H9 (cell line): ENCODE measurements at regions not wholly inside any gene's neighbourhood (a gene's known extent, or its start where the extent isn't known, plus 50 kb on each side); places are given as distances from the start of the nearest gene placed in this dataset.

Source experiments
- DNase-seq: peaks from one replicate; pipeline ENCODE4 v3.0.0-alpha.2; 2017
- H2AFZ ChIP-seq: one replicate; pipeline ENCODE4 v1.6.1; 2013; ENCODE audit warnings: mild to moderate bottlenecking, low read length, control low read depth, moderate library complexity
- H2AK5ac ChIP-seq: 2 replicates; pipeline ENCODE4 v1.6.1; 2013; ENCODE audit warnings: low read length, control low read depth, mixed read lengths; ENCODE audit not compliant: insufficient read length
- H2BK120ac ChIP-seq: one replicate; pipeline ENCODE4 v1.6.1; 2013; ENCODE audit warnings: low read depth, mild to moderate bottlenecking, low read length, control low read depth, inconsistent platforms; ENCODE audit not compliant: poor library complexity, severe bottlenecking
- H2BK12ac ChIP-seq: 2 replicates; pipeline ENCODE4 v1.6.1; 2013; ENCODE audit warnings: low read length, control low read depth, mixed read lengths, low read depth; ENCODE audit not compliant: insufficient read length
- H2BK15ac ChIP-seq: 2 replicates; pipeline ENCODE4 v1.6.1; 2013; ENCODE audit warnings: low read depth, low read length, control low read depth
- H2BK20ac ChIP-seq: one replicate; pipeline ENCODE4 v1.6.1; 2013; ENCODE audit warnings: low read depth, mild to moderate bottlenecking, low read length, control low read depth, inconsistent platforms; ENCODE audit not compliant: poor library complexity, severe bottlenecking
- H2BK5ac ChIP-seq: 2 replicates; pipeline ENCODE4 v1.6.1; 2013; ENCODE audit warnings: low read length, control low read depth, mixed read lengths; ENCODE audit not compliant: insufficient read length
- H3K14ac ChIP-seq: 2 replicates; pipeline ENCODE4 v1.6.1; 2013; ENCODE audit warnings: low read length, control low read depth; ENCODE audit not compliant: insufficient read depth
- H3K18ac ChIP-seq: 2 replicates; pipeline ENCODE4 v1.6.1; 2013; ENCODE audit warnings: low read depth, mild to moderate bottlenecking, mixed read lengths, low read length, control low read depth; ENCODE audit not compliant: insufficient read length
- H3K23ac ChIP-seq: 2 replicates; pipeline ENCODE4 v1.6.1; 2013; ENCODE audit warnings: low read length, control low read depth, mixed read lengths, low read depth; ENCODE audit not compliant: insufficient read length
- H3K23me2 ChIP-seq: 2 replicates; pipeline ENCODE4 v1.6.1; 2013; ENCODE audit warnings: low read depth, mild to moderate bottlenecking, mixed read lengths, low read length, control low read depth; ENCODE audit not compliant: insufficient read length, poor library complexity, severe bottlenecking
- H3K27ac ChIP-seq: 2 replicates; pipeline ENCODE4 v1.5.1; 2013; ENCODE audit warnings: low read length, control low read depth, mixed read lengths, low read depth; ENCODE audit not compliant: insufficient read length
- H3K27me3 ChIP-seq: 2 replicates; pipeline ENCODE4 v1.6.1; 2013; ENCODE audit warnings: low read length, control low read depth, inconsistent platforms; ENCODE audit not compliant: insufficient read depth
- H3K4ac ChIP-seq: 2 replicates; pipeline ENCODE4 v1.6.1; 2013; ENCODE audit warnings: low read depth, mild to moderate bottlenecking, control low read depth, inconsistent platforms, low read length, moderate library complexity
- H3K4me1 ChIP-seq: 2 replicates; pipeline ENCODE4 v1.6.1; 2013; ENCODE audit warnings: low read length, control low read depth, inconsistent platforms; ENCODE audit not compliant: insufficient read depth
- H3K4me2 ChIP-seq: 2 replicates; pipeline ENCODE4 v1.6.1; 2013; ENCODE audit warnings: low read length, control low read depth, mixed read lengths; ENCODE audit not compliant: insufficient read length, insufficient read depth
- H3K56ac ChIP-seq: 2 replicates; pipeline ENCODE4 v1.6.1; 2013; ENCODE audit warnings: low read depth, mild to moderate bottlenecking, mixed read lengths, low read length, control low read depth; ENCODE audit not compliant: insufficient read length
- H3K79me1 ChIP-seq: 2 replicates; pipeline ENCODE4 v1.6.1; 2013; ENCODE audit warnings: low read depth, mild to moderate bottlenecking, moderate library complexity, low read length, control low read depth, inconsistent platforms; ENCODE audit not compliant: insufficient read depth, poor library complexity, severe bottlenecking
- H3K79me2 ChIP-seq: 2 replicates; pipeline ENCODE4 v1.6.1; 2013; ENCODE audit warnings: low read length, control low read depth, inconsistent platforms; ENCODE audit not compliant: insufficient read depth
- H3K9ac ChIP-seq: 2 replicates; pipeline ENCODE4 v1.6.1; 2013; ENCODE audit warnings: low read length, control low read depth, mixed read lengths; ENCODE audit not compliant: insufficient read length; ENCODE audit errors: extremely low read depth
- H3K9me3 ChIP-seq: one replicate; pipeline ENCODE4 v1.6.1; 2013; ENCODE audit warnings: low read depth, low read length, inconsistent platforms; ENCODE audit not compliant: control insufficient read depth
- H3T11ph ChIP-seq: one replicate; pipeline ENCODE4 v1.6.1; 2013; ENCODE audit warnings: mild to moderate bottlenecking, low read length, control low read depth, inconsistent platforms
- H4K20me1 ChIP-seq: one replicate; pipeline ENCODE4 v1.6.1; 2013; ENCODE audit not compliant: control insufficient read depth, insufficient read length, insufficient read depth
- H4K5ac ChIP-seq: 2 replicates; pipeline ENCODE4 v1.6.1; 2013; ENCODE audit warnings: low read depth, mild to moderate bottlenecking, mixed read lengths, low read length, control low read depth; ENCODE audit not compliant: insufficient read length
- H4K8ac ChIP-seq: replicated peaks from 2 replicates; pipeline ENCODE4 v1.6.1; 2013; ENCODE audit warnings: low read length, control low read depth, mixed read lengths, low read depth; ENCODE audit not compliant: insufficient read length
- H4K91ac ChIP-seq: 2 replicates; pipeline ENCODE4 v1.6.1; 2013; ENCODE audit warnings: low read depth, mild to moderate bottlenecking, moderate library complexity, mixed read lengths, low read length, control low read depth; ENCODE audit not compliant: insufficient read length
- H3K27ac Mint-ChIP-seq, 3 experiments: 2 replicates in 2 of 3; 3 replicates in 1 of 3; pipeline ENCODE4 v1.8.0; 2020 to 2021; ENCODE audit warnings: mixed read lengths in 3 of 3, mild to moderate bottlenecking in 1 of 3, moderate library complexity in 1 of 3
- H3K27me3 Mint-ChIP-seq: 2 replicates; pipeline ENCODE4 v1.8.0; 2021; ENCODE audit warnings: low read depth, mild to moderate bottlenecking, moderate library complexity, mixed read lengths
- H3K36me3 Mint-ChIP-seq, 3 experiments: 2 replicates in 2 of 3; 3 replicates in 1 of 3; pipeline ENCODE4 v1.8.0; 2020 to 2021; ENCODE audit warnings: low read depth in 3 of 3, mixed read lengths in 3 of 3; ENCODE audit not compliant: insufficient read depth in 1 of 3
- H3K4me1 Mint-ChIP-seq, 2 experiments: 2 replicates each; pipeline ENCODE4 v1.8.0; 2020; ENCODE audit warnings: mixed read lengths in 2 of 2
- H3K4me3 Mint-ChIP-seq, 2 experiments: 2 replicates in 1 of 2; 3 replicates in 1 of 2; pipeline ENCODE4 v1.8.0; 2020 to 2021; ENCODE audit warnings: mild to moderate bottlenecking in 2 of 2, mixed read lengths in 2 of 2, moderate library complexity in 1 of 2
- H3K9me3 Mint-ChIP-seq, 2 experiments: 2 replicates in 1 of 2; 3 replicates in 1 of 2; pipeline ENCODE4 v1.8.0; 2020; ENCODE audit warnings: mild to moderate bottlenecking in 2 of 2, mixed read lengths in 2 of 2, moderate library complexity in 1 of 2
- WGBS: extraction: QIAGEN DNeasy Blood & Tissue Kit; methylation state at CpG from one replicate; pipeline ENCODE4 v1.1.7; 2013; ENCODE audit warnings: missing lambda C conversion rate, low lambda C conversion rate, mixed read lengths; ENCODE audit not compliant: insufficient read length; ENCODE audit errors: extremely low coverage; 5-methylcytosine and 5-hydroxymethylcytosine counted together
- TF ChIP-seq, protein P1 (sequence below): fragments of 200-600 bp; sonication (generic); conservative IDR thresholded peaks from 3 replicates; pipeline ENCODE4 v1.8.0; 2021; ENCODE audit warnings: antibody characterized with exemption, mild to moderate bottlenecking

DNA sequence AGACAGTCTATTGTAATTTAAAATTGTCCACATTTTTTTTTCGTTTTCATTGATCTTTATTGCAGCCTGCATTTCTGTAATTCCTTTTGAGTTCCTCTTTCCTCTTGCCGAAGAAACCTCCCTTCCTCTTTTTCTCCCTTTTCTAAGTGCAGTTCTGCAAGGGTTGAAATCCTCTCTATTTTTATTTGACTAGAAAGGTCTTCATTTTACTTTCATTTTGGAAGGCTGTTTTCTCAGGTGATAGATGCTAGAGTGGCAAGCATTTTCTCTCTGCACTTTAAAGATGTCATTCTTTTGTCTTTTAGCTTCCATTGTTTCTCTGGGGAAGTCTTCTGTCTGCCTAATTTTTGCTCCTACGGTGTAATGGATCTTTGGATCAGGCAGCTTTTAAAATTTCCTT lies 248.5 kb downstream of the SMARCA2 start:
- H4K91ac ChIP-seq = no peak overlapping the region
- no peaks in the 10 kb centered on the region for H3K23me2 ChIP-seq
- no peak overlapping the region for H3K4ac ChIP-seq
- no peaks in the 10 kb centered on the region for H3K79me2 ChIP-seq
- no peak overlapping the region for H3K4me2 ChIP-seq
- H2BK15ac ChIP-seq = no peak overlapping the region
- H2AFZ ChIP-seq = no peak overlapping the region
- no peak overlapping the region for H4K5ac ChIP-seq
- no peaks in the 10 kb centered on the region for H3K79me1 ChIP-seq
- no peak overlapping the region for H2AK5ac ChIP-seq
- H3K9ac ChIP-seq = no peak overlapping the region
- no peak overlapping the region for H3K18ac ChIP-seq
- no peak overlapping the region for H3K14ac ChIP-seq
- no peak overlapping the region for H4K8ac ChIP-seq
- Mint-ChIP-seq H3K27ac (no peak overlapping the region), H3K4me3 (no peak overlapping the region), H3K4me1 (peaks cover 2 to 20% of the 10 kb centered on the region in 2 experiments; a peak in 3 of 4 replicates), H3K9me3 (peaks cover 11 to 15% of the 10 kb centered on the region in 2 experiments; a peak in 4 of 5 replicates), H3K27me3 (no peaks in the 10 kb centered on the region), H3K36me3 (peaks cover 5 to 16% (median 8%) of the 10 kb centered on the region in 3 experiments)
- H3K27ac ChIP-seq = no peak overlapping the region
- no peak overlapping the region for H2BK20ac ChIP-seq
- no peak overlapping the region for H2BK12ac ChIP-seq
- no peaks in the 10 kb centered on the region for H3K4me1 ChIP-seq
- H3K27me3 ChIP-seq = no peaks in the 10 kb centered on the region
- no peak overlapping the region for H3K23ac ChIP-seq
- no peak for DNase-seq
- no peaks in the 10 kb centered on the region for H4K20me1 ChIP-seq
- no peak overlapping the region for H3T11ph ChIP-seq
- no peaks in the 10 kb centered on the region for H3K9me3 ChIP-seq
- no CpG with 5 or more reads among the region's 3 CpGs for WGBS
- H2BK120ac ChIP-seq = no peak overlapping the region
- H2BK5ac ChIP-seq = no peak overlapping the region
- TF ChIP-seq, protein P1, sequence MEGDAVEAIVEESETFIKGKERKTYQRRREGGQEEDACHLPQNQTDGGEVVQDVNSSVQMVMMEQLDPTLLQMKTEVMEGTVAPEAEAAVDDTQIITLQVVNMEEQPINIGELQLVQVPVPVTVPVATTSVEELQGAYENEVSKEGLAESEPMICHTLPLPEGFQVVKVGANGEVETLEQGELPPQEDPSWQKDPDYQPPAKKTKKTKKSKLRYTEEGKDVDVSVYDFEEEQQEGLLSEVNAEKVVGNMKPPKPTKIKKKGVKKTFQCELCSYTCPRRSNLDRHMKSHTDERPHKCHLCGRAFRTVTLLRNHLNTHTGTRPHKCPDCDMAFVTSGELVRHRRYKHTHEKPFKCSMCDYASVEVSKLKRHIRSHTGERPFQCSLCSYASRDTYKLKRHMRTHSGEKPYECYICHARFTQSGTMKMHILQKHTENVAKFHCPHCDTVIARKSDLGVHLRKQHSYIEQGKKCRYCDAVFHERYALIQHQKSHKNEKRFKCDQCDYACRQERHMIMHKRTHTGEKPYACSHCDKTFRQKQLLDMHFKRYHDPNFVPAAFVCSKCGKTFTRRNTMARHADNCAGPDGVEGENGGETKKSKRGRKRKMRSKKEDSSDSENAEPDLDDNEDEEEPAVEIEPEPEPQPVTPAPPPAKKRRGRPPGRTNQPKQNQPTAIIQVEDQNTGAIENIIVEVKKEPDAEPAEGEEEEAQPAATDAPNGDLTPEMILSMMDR = no peak
- no peak overlapping the region for H3K56ac ChIP-seq
